GM23248 (cell line): ENCODE measurements at regions not wholly inside any gene's neighbourhood (a gene's known extent, or its start where the extent isn't known, plus 50 kb on each side); places are given as distances from the start of the nearest gene placed in this dataset.

Experiments used
- DNase-seq: peaks from one replicate; pipeline ENCODE4 v3.0.0-alpha.2; 2015
- H2AFZ ChIP-seq: fragments of 200-600 bp; sonication (generic); 2 replicates; pipeline ENCODE4 v1.6.1; 2016; ENCODE audit warnings: antibody characterized with exemption
- H3F3A ChIP-seq: fragments of 200-600 bp; sonication (generic); 2 replicates; pipeline ENCODE4 v1.6.1; 2016; ENCODE audit warnings: mild to moderate bottlenecking, antibody characterized with exemption, mixed run types; ENCODE audit not compliant: insufficient read depth
- H3K27ac ChIP-seq: fragments of 200-600 bp; sonication (generic); 2 replicates; pipeline ENCODE4 v1.5.1; 2016; ENCODE audit warnings: mild to moderate bottlenecking
- H3K27me3 ChIP-seq: fragments of 200-600 bp; sonication (generic); replicated peaks from 2 replicates; pipeline ENCODE4 v1.6.1; 2016; ENCODE audit warnings: mild to moderate bottlenecking; ENCODE audit not compliant: insufficient read depth
- H3K36me3 ChIP-seq: fragments of 200-600 bp; sonication (generic); 2 replicates; pipeline ENCODE4 v1.6.1; 2016; ENCODE audit warnings: low read depth, mild to moderate bottlenecking
- H3K4me1 ChIP-seq: fragments of 200-600 bp; sonication (generic); 2 replicates; pipeline ENCODE4 v1.6.1; 2016; ENCODE audit warnings: mild to moderate bottlenecking; ENCODE audit not compliant: insufficient read depth
- H3K4me2 ChIP-seq: fragments of 200-600 bp; sonication (generic); one replicate; pipeline ENCODE4 v1.6.1; 2016; ENCODE audit warnings: mild to moderate bottlenecking; ENCODE audit not compliant: unreplicated experiment
- H3K4me3 ChIP-seq: fragments of 200-600 bp; sonication (generic); 2 replicates; pipeline ENCODE4 v1.5.1; 2016; ENCODE audit warnings: mild to moderate bottlenecking
- H3K79me2 ChIP-seq: fragments of 200-600 bp; sonication (generic); 2 replicates; pipeline ENCODE4 v1.6.1; 2016; ENCODE audit warnings: mild to moderate bottlenecking; ENCODE audit not compliant: insufficient read depth
- H3K9ac ChIP-seq: fragments of 200-600 bp; sonication (generic); 2 replicates; pipeline ENCODE4 v1.6.1; 2016; ENCODE audit warnings: mild to moderate bottlenecking
- H3K9me2 ChIP-seq: fragments of 200-600 bp; sonication (generic); 2 replicates; pipeline ENCODE4 v1.6.1; 2016; ENCODE audit warnings: mixed run types, mild to moderate bottlenecking, moderate library complexity; ENCODE audit not compliant: insufficient read depth
- H3K9me3 ChIP-seq: fragments of 200-600 bp; sonication (generic); one replicate; pipeline ENCODE4 v1.6.1; 2017; ENCODE audit warnings: low read depth
- H4K20me1 ChIP-seq: fragments of 200-600 bp; sonication (generic); 2 replicates; pipeline ENCODE4 v1.6.0; 2016; ENCODE audit not compliant: insufficient read depth
- EZH2 ChIP-seq: fragments of 200-600 bp; sonication (generic); IDR thresholded peaks from 2 replicates; pipeline ENCODE4 v1.6.1; 2018; ENCODE audit warnings: antibody characterized with exemption, mild to moderate bottlenecking; ENCODE audit not compliant: insufficient read depth, poor library complexity, severe bottlenecking
- EZH2phosphoT487 ChIP-seq: fragments of 200-600 bp; sonication (generic); IDR thresholded peaks from 2 replicates; pipeline ENCODE4 v1.6.1; 2018; ENCODE audit warnings: antibody characterized with exemption, moderate library complexity, mild to moderate bottlenecking, low read depth; ENCODE audit not compliant: insufficient read depth
- WGBS, 2 experiments: methylation state at CpG; one replicate each; pipeline ENCODE4 v1.1.6; 2015 to 2017; ENCODE audit warnings: low lambda C conversion rate in 2 of 2, low coverage in 1 of 2; ENCODE audit errors: missing lambda C conversion rate in 2 of 2; 5-methylcytosine and 5-hydroxymethylcytosine counted together
- in situ Hi-C: fragments of 300-500 bp; cut with MboI; formaldehyde crosslinking; loops from 2 replicates; pipeline ENCODE4 v1.15.0; 2020

DNA sequence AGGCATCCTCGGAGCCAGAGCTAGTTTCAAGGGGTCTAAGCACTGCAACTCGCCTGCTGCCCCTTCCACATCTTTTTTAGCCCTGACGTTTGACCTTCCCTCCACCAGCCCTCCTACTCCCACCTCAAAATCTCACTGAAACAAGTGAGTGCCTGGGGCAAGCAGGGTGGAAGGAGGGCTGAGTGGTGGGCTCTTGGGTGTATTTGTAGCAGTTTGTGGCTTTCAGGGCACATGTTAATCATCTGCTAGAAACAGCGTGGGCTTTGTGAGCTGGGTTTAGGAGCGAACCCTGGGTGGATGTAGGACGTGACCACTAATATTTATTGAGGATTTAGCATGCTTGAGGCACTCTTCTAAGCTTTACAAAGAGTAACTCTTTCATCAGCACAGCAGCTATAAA is 390.3 kb downstream of the GRIN2B start:
- Histone ChIP-seq H3K9me2 (no peaks in the 10 kb centered on the region), H3K4me3 (no peak overlapping the region), H3K79me2 (no peaks in the 10 kb centered on the region), H3K9ac (no peak overlapping the region), H4K20me1 (no peaks in the 10 kb centered on the region), H3K27me3 (0 out of 2 replicates have a peak, but pooled peaks cover 7% of the 10 kb centered on the region), H3F3A (no peaks in the 10 kb centered on the region), H3K4me2 (no peak overlapping the region), H2AFZ (no peak overlapping the region), H3K4me1 (no peaks in the 10 kb centered on the region), H3K27ac (no peak overlapping the region), H3K9me3 (no peaks in the 10 kb centered on the region), H3K36me3 (no peaks in the 10 kb centered on the region)
- WGBS, 2 experiments, result 16 to 22% methylated on average over 6 of the region's 6 CpGs
- TF ChIP-seq EZH2phosphoT487, result no peak
- TF ChIP-seq EZH2, result no peak
- no peak for DNase-seq
- in situ Hi-C loops, result no loop called here

- Histone ChIP-seq H3K79me2 (no peaks in the 10 kb centered on the region), H3K4me1 (no peaks in the 10 kb centered on the region), H3K9me3 (no peaks in the 10 kb centered on the region), H3F3A (no peaks in the 10 kb centered on the region), H3K4me3 (no peak overlapping the region), H3K27me3 (peaks cover 17% of the 10 kb centered on the region), H4K20me1 (no peaks in the 10 kb centered on the region), H3K9ac (no peak overlapping the region), H2AFZ (no peak overlapping the region), H3K27ac (no peak overlapping the region), H3K36me3 (no peaks in the 10 kb centered on the region), H3K4me2 (no peak overlapping the region), H3K9me2 (no peaks in the 10 kb centered on the region)
- WGBS, 2 experiments, result 52 to 53% methylated on average over 4 of the region's 4 CpGs
- no peak for DNase-seq
- TF ChIP-seq EZH2 (no peak), EZH2phosphoT487 (no peak)
- in situ Hi-C loops, result no loop called here
Measured at GRCh38 chr12:13588574-13588973, 392.0 kb downstream of the EMP1 start.

DNA sequence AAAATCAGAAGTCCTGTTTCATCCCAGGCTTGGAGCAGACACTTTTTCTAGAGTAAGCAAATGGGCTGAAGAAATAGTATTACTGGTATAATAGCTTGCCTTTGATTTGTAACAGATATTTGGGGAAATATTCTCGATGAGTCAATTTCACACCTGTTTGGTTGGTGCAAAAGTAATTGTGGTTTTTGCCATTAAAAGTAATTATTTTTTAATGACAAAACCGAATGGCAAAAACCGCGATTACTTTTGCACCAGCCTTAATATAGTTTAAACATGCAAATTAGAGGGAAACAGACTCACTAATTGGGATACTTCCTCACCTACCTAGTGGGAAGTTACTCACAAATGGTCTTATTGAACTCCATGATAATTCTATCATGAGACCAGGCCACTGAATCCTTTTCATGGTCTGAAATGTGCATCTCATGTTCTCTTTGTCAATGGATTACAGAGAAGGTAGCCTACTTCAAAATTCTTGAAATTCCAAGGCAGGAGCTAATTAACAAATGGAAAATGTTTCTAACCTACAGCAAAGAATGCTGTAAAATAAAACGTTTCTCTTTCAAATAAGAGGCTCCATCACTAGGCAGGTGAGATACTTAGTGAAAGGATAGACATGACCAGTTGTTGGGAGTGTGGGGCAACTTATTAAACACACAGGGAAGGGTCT is 391.3 kb downstream of the EMP1 start:
- WGBS, 2 experiments, result 12% methylated on average over 5 of the region's 5 CpGs
- H2AFZ ChIP-seq, result no peak overlapping the region
- H3K4me2 ChIP-seq, result no peak overlapping the region
- peaks cover 18% of the 10 kb centered on the region for H3K27me3 ChIP-seq
- no peak overlapping the region for H3K27ac ChIP-seq
- no peaks in the 10 kb centered on the region for H3K9me2 ChIP-seq
- in situ Hi-C loops, result no loop called here
- DNase-seq, result no peak
- no peak overlapping the region for H3K4me3 ChIP-seq
- no peaks in the 10 kb centered on the region for H3K4me1 ChIP-seq
- no peaks in the 10 kb centered on the region for H3K79me2 ChIP-seq
- H3K9ac ChIP-seq, result no peak overlapping the region
- TF ChIP-seq EZH2phosphoT487 (no peak), EZH2 (no peak)
- no peaks in the 10 kb centered on the region for H4K20me1 ChIP-seq
- H3F3A ChIP-seq, result no peaks in the 10 kb centered on the region
- no peaks in the 10 kb centered on the region for H3K9me3 ChIP-seq
- no peaks in the 10 kb centered on the region for H3K36me3 ChIP-seq

DNA sequence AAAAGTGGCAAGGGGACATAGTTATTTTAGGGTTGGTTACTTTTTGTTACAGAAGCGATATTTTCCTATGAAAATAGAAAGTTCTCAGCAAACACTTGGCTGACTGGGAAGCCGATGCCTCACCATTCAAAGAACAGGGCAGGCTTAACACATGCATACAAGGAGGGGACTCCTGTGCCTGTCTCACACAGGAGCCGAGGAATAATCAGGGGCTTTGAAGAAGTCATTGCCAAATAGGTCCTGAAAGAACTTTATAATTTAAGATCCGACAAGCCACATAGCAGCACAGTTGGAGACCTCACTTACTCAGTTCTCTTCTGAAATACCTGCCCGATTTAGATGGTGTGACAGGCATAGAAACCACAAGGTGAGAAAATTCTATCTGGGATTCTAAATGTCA is 389.8 kb downstream of the EMP1 start:
- TF ChIP-seq EZH2phosphoT487 (no peak), EZH2 (no peak)
- no peaks in the 10 kb centered on the region for H3K9me2 ChIP-seq
- H3K4me2 ChIP-seq, result no peak overlapping the region
- no peak overlapping the region for H3K9ac ChIP-seq
- H3K27me3 ChIP-seq, result peaks cover 24% of the 10 kb centered on the region
- in situ Hi-C loops, result no loop called here
- WGBS, 2 experiments, result 25 to 32% methylated on average over 5 of the region's 5 CpGs
- H3K27ac ChIP-seq, result no peak overlapping the region
- H3K9me3 ChIP-seq, result no peaks in the 10 kb centered on the region
- H2AFZ ChIP-seq, result no peak overlapping the region
- H4K20me1 ChIP-seq, result no peaks in the 10 kb centered on the region
- H3F3A ChIP-seq, result no peaks in the 10 kb centered on the region
- no peaks in the 10 kb centered on the region for H3K36me3 ChIP-seq
- H3K79me2 ChIP-seq, result no peaks in the 10 kb centered on the region
- no peaks in the 10 kb centered on the region for H3K4me1 ChIP-seq
- H3K4me3 ChIP-seq, result no peak overlapping the region
- no peak for DNase-seq

- Histone ChIP-seq H3K79me2 (no peaks in the 10 kb centered on the region), H3K36me3 (no peaks in the 10 kb centered on the region), H3K4me1 (no peaks in the 10 kb centered on the region), H3K4me2 (no peak overlapping the region), H3K9me3 (no peaks in the 10 kb centered on the region), H2AFZ (no peak overlapping the region), H4K20me1 (no peaks in the 10 kb centered on the region), H3K4me3 (no peak overlapping the region), H3K27me3 (peaks cover 24% of the 10 kb centered on the region), H3K9me2 (no peaks in the 10 kb centered on the region), H3K27ac (no peak overlapping the region), H3F3A (no peaks in the 10 kb centered on the region), H3K9ac (no peak overlapping the region)
- TF ChIP-seq EZH2phosphoT487, result no peak
- TF ChIP-seq EZH2, result no peak
- 7% methylated on average over 2 of the region's 2 CpGs for WGBS, 2 experiments
- no peak for DNase-seq
- in situ Hi-C loops, result no loop called here
Measured at GRCh38 chr12:13584541-13584940, 388.0 kb downstream of the EMP1 start.
